NCI-H460 (cell line): ENCODE measurements at regions not wholly inside any gene's neighbourhood (a gene's known extent, or its start where the extent isn't known, plus 50 kb on each side); places are given as distances from the start of the nearest gene placed in this dataset.
"Not testable (repeated sequence)": the region's sequence is repeated elsewhere in the genome, so short reads cannot be mapped to it uniquely, and the experiment has no call there.

Source experiments
- DNase-seq: peaks from one replicate; pipeline ENCODE4 v3.0.0-alpha.2; 2016; ENCODE audit warnings: low read depth; ENCODE audit errors: extremely low read depth

DNA sequence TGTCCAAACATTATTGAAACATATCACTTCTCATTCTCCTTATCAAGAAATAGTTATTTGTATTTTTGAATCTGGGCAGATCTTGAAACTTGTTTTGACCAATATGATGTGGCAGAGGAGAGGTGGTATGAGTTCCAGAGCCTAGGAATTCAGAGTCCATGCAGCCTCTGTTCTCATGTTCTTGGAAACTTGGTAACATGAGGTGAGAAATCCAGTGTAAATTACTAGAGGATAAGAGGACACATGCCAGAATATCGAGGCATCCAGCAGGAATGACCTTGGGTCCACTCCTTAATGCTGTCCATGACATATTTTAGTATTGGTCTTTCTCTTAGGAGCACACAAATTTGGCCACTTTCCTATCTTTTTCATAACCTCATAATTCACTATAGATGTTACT lies 1374.6 kb downstream of the FSCB start:
- no peak for DNase-seq

DNA sequence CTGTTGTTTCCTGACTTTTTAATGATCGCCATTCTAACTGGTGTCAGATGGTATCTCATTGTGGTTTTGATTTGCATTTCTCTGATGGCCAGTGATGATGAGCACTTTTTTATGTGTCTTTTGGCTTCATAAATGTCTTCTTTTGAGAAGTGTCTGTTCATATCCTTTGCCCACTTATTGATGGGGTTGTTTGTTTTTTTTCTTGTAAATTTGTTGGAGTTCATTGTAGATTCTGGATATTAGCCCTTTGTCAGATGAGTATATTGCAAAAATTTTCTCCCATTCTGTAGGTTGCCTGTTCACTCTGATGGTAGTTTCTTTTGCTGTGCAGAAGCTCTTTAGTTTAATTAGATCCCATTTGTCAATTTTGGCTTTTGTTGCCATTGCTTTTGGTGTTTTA lies 1378.7 kb downstream of the FSCB start:
- not testable (repeated sequence) for DNase-seq

- not testable (repeated sequence) for DNase-seq
Measured at GRCh38 chr14:43127874-43128273, 1379.2 kb downstream of the FSCB start.

DNA sequence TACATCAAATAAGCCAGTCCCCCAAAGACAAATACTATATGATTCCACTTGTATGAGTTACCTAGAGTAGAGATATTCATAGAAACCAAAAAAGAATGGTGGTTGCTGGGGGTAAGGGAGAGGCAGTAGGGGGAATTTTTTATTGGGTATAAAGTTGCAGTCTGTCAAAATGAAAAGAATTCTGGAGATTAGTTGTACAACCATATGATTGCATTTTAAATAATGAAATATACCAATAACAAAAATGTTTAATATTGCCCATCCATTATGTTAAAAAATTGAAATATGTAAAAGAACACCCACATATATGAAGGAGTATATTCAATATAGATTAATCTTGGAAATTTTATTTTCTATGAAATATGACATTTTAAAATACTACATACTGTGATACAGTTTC lies 1383.5 kb downstream of the FSCB start:
- DNase-seq = no peak

DNA sequence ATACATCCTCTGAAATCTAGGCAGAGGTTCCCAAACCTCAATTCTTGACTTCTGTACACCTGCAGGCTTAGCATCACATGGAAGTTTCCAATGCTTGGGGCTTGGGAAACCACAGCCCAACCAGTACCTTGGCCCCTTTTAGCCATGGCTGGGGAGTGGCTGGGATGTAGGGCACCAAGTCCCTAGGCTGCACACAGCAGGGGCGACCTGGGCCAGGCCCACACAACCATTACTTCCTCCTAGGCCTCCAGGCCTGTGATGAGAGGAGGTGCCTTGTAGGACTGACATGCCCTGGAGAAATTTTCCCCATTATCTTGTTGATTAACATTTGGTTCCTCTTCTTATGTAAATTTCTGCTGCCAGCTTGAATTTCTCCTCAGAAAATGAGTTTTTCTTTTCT lies 1387.4 kb downstream of the FSCB start:
- DNase-seq = no peak

DNA sequence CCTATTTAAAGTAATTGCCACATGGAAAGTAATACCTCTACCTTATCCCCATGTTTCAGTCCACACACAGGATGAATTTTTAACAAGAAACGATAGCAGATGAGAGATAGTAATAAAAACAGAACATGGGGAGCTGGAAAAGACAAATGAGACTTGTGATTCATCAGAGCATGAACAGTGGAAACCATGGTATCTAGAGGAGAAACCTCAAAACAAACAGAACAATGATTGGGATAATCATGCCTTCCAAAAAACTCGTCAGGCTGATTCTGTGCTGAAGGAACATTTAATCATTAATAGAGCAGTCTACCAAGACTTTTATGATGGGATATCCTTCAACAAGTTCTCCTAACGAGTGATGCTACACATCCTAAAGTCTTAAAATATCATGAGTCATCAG lies 1390.7 kb downstream of the FSCB start:
- DNase-seq = no peak

DNA sequence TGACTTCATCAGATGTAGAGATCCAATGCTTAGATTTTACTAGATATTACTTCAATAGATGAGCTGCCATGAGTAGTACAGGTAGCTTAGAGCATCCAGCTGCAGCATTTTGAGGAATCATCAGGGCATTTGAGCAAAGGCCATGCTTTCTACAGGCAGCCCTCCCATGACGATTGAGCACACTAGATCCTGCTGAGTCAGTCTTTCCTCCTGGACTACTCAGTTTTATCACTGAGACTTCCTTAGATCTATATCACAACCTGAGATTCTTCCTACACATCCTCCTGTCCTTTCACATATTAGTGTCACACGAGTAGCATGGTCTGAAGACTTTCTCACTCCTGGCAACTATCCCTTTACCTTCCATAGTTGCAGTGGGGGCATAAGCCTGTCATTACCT lies 1401.8 kb downstream of the FSCB start:
- DNase-seq = no peak

DNA sequence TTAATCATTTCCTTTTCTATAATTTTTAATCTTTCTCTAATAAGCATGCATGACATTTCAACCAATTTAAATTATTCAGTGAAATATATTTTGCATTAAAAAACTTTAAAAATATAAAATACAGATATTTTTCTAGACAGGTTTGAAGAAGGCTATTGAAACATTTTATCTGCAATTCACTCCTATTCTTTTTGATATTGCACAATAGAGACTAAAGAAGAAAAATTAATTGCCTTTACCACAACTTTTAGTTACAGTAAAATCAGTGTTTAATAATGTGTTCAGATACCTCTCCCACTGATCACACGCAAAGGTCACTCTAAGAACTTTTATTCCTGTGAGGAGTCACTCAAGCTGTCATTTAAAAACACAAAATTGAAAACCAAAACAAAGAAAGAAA lies 1416.7 kb downstream of the FSCB start:
- DNase-seq = no peak

DNA sequence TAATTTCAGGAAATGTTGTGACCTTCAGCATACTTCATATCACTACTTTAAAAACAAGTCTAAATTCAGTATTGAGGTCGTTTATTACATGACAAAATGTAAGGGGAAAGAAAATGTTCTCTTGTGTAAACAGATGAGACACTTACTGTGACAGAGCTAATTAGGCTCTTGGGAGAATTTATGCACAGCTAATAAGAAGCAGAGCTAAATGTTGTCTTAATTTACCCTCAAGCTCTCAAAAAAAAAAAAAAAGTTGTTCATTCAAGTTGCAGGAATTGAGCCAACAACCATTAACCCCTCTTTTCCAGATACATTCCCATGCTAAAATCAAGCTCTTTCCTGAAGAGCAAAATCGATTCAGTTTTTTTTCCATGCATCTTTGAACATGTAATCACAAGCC lies 1419.4 kb downstream of the FSCB start:
- DNase-seq = no peak

DNA sequence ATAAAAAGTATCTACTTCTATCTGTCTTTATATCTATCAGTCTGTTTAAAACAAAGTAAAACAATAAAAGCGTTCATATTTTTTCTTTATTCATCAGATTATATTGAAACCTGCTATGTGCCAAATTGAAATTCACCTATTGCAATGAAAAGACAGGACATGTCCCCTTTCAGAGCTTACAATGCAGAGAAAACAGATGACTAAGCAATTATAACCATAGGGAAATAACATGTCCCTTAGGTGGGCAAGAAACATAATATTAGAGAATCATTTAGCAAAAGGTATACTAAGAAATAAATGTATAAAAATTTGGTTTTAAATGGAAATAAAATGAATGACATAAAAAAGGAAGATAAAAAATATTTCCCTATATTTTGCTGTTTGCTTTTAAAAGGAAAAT lies 1421.3 kb downstream of the FSCB start:
- no peak for DNase-seq

DNA sequence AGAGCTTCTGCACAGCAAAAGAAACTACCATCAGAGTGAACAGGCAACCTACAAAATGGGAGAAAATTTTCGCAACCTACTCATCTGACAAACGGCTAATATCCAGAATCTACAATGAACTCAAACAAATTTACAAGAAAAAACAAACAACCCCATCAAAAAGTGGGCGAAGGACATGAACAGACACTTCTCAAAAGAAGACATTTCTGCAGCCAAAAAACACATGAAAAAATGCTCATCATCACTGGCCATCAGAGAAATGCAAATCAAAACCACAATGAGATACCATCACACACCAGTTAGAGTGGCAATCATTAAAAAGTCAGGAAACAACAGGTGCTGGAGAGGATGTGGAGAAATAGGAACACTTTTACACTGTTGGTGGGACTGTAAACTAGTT lies 1439.7 kb downstream of the FSCB start:
- DNase-seq = not testable (repeated sequence)

DNA sequence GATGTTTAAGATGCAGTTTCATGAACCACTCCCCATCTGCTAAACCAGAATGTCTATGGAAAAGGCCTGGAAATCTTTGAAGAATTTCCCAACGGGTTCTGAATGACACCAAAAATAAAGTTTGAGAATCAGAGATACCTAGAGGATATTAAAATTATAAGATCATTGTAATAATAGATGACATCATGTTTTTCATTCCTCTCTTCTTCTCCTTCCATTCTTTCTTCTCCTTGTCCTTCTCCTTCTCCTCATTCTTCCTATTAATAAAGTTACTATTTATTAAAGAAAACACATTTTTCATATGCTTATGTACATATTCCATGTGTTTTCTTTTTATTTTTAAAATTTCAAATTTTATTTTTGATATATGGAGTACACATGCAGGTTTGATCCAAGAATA lies 1449.4 kb downstream of the LRFN5 start:
- DNase-seq = no peak

DNA sequence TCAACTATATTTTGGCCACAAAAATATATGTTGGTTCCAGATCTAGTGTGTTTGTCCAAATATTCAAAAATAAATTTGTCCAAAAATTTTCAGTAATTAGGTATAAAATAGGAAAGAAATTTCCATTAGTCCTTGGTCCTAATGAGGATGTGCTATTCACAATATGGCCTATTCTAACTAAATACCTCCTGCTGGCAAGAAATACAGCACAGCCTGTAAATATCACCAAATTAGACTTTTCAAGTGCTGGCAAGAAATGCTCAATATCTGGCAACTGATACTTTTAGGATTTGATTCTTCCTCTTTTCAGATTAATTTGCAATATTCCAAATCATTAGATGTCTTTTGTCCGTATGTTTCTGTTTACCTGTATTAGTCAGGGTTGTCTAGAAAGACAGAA lies 1446.2 kb downstream of the LRFN5 start:
- DNase-seq = no peak

DNA sequence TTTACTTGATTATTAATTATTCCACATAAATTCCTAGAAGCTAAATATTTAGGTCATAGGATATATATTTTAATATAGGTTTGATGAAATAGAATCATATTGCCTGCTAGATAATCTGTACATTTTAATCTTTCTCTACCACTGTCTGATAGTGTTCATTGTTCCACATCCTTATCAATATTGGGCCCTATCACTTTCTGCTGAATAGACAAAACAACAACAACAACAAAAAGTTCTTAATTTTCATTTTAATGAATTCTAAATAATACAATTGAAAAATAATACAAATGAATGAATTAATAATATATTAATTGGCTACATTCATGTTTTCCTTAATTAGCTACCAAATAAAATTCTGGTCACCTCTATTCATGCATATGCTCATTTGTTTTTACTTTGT lies 1437.2 kb downstream of the LRFN5 start:
- no peak for DNase-seq

- DNase-seq = no peak
Measured at GRCh38 chr14:43042408-43042807, 1435.7 kb downstream of the LRFN5 start.

- no peak for DNase-seq
Measured at GRCh38 chr14:43041976-43042375, 1435.3 kb downstream of the LRFN5 start.

GRCh38 chr14:43041207-43041606 lies 1434.5 kb downstream of the LRFN5 start:
- no peak for DNase-seq

GRCh38 chr14:43039881-43040280 lies 1433.2 kb downstream of the LRFN5 start:
- no peak for DNase-seq

DNA sequence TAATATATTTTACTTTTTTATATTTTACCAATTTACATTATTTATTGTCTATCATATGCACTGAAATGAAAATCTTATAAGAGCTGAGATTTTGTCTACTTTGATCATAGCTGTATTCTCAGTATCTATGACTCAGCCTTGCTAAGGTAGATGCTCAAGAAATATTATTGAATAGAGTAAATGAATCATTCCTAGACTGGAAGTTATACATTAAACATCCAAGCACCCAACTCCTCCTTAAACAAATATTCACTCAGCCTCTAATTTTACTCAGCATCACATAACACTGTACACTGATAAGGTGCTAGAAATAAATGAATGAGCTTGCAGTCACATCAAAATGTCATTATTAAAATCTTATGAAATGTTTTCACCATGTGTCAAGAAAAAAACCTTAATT lies 1424.9 kb downstream of the LRFN5 start:
- DNase-seq = no peak

- no peak for DNase-seq
Measured at GRCh38 chr14:43022094-43022800, 1415.6 kb downstream of the LRFN5 start.

GRCh38 chr14:43019826-43020225 lies 1413.2 kb downstream of the LRFN5 start:
- DNase-seq = no peak

DNA sequence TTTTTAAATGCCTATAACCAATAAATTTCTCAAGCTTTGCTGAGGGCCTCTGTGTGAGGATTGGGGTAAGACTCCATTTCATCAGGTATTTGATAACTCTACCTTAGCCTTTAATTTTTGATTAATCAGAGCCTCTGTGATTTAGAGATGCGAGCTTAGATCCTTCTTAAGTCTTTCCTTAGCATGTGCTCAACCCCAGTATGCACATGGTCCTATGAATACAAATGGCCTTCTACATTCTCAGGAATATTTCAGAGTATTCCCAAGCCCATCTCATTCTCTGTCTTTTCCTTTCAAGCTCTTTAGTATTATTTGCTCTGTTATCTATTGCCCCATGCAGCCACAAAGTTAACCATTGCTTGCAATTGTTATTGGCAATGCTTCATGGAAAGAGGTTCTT lies 1407.7 kb downstream of the LRFN5 start:
- no peak for DNase-seq

GRCh38 chr14:43012817-43013216 lies 1406.1 kb downstream of the LRFN5 start:
- no peak for DNase-seq
